GM18498 (cell line): ENCODE measurements at regions not wholly inside any gene's neighbourhood (a gene's known extent, or its start where the extent isn't known, plus 50 kb on each side); places are given as distances from the start of the nearest gene placed in this dataset.
"Not testable (repeated sequence)": the region's sequence is repeated elsewhere in the genome, so short reads cannot be mapped to it uniquely, and the experiment has no call there.

Source experiments
- ATAC-seq: cut with Tn5 transposase; IDR thresholded peaks from one replicate; pipeline ENCODE4 v1.9.1; 2021; ENCODE audit warnings: mild to moderate bottlenecking, moderate library complexity; ENCODE audit not compliant: unreplicated experiment

DNA sequence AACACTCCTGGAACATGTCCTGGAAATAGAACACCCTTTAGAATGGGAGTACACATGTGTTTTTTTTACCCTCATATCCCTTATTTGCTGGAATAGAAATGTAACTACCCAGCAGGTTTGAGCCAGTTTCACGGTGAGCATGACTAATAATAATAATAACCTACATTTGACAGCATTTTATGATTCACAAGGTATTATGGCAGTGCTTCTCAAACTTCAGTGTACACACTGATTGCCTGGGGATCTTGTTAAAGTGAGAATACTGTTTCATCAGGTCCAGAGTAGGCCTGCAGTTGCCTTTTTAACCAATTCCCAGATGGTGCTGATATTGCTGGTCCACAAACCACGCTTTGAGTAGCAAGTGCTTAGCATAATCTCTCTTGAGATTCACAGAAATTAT is 63.9 kb downstream of the NFKBIZ start:
- no peak for ATAC-seq

- ATAC-seq: not testable (repeated sequence)
Measured at GRCh38 chr3:101917761-101918160, 68.4 kb downstream of the NFKBIZ start.

GRCh38 chr3:101922151-101922725 is 72.9 kb downstream of the NFKBIZ start:
- not testable (repeated sequence) for ATAC-seq

DNA sequence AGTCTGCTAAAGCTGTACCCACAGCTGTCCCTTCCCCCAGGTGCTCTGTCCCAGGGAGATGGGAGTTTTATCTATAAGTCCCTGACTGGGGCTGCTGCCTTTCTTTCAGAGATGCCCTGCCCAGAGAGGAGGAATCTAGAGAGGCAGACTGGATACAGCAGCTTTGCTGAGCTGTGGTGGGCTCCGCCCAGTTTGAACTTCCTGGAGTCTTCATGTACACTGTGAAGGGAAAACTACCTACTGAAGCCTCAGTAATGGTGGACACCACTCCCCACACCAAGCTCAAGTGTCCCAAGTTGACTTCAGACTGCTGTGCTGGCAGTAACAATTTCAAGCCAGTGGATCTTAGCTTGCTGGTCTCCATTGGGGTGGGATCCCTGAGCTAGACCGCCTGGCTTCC is 75.3 kb downstream of the NFKBIZ start:
- ATAC-seq: not testable (repeated sequence)

DNA sequence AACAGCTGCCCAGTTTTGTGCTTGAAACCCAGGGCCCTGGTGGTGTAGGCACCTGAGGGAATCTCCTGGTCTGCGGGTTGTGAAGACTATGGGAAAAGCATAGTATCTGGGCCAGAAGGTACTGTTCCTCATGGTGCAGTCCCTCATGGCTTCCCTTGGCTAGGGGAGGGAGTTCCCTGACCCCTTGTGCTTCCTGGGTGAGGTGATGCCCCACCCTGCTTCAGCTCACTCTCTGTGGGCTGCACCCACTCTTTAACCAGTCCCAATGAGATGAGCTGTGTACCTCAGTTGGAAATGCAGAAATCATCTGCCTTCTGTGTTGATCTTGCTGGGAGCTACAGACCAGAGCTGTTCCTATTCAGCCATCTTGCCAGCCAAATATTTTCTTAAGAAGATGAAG is 75.8 kb downstream of the NFKBIZ start:
- ATAC-seq: not testable (repeated sequence)

GRCh38 chr3:101925564-101925963 is 76.2 kb downstream of the NFKBIZ start:
- no peak for ATAC-seq

DNA sequence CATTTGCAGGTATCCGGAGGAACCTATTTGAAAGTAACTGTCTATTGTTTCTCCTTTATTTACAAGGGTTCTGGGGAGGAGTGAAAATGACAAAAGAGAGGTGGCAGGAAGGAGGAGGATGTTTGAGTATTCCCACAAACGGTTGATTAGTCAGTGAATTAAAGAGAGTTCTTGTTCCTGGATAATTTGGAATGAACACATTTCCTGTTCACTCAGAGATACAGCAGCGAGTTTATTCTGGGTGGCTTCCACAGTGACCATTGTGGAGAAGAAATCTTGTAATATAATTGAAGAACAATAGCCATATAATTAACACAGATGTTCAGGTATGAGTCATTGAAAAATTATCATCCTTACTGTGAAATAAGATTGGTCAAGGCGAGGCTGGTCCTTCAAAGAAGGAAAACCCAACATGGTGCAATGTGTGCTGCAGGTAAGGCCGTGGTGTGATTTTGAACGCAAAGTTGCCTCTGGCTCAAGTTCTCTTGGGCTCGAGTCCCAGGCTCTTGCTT is 77.3 kb downstream of the NFKBIZ start:
- no peak for ATAC-seq

DNA sequence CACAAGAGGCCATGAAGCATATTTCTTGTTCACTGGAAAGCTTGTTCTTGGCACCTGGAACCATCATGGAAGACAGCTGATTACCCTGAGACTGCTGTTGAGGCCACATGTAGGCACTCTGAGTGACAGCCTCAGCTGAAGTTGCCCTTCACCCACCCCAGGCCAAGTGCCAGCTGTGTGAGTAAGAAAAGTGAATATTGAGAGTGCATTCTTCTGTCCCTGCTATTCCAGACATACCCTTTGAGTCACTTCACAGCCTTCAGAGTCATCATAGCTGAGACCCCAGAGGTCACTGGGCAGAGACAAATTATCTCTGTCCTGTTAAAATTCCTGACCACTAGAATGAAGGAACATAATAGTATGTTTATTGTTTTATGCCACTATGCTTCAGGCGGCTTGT is 79.6 kb downstream of the NFKBIZ start:
- no peak for ATAC-seq

DNA sequence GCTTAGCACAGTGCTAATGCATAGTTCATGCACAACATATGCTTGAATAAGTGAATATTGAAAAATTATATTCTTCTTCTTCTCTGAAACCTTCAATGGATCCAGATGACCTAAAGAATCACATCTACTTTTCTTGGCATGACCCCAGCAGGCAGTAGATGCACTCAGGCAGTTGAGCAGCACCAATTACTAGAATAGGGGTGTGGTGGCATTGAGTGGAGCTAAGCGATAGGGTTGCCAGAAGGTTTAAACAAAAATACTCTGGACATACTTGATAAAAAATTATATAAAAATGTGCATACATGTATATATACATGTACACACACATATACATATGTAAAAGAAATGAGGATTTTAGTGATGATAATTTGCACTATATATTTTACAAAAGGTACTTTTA is 81.8 kb downstream of the NFKBIZ start:
- no peak for ATAC-seq

GRCh38 chr3:101932326-101933068 is 83.2 kb downstream of the NFKBIZ start:
- ATAC-seq: no peak

GRCh38 chr3:101936419-101937356 is 87.4 kb downstream of the NFKBIZ start:
- peak; percentile 88 for ATAC-seq

DNA sequence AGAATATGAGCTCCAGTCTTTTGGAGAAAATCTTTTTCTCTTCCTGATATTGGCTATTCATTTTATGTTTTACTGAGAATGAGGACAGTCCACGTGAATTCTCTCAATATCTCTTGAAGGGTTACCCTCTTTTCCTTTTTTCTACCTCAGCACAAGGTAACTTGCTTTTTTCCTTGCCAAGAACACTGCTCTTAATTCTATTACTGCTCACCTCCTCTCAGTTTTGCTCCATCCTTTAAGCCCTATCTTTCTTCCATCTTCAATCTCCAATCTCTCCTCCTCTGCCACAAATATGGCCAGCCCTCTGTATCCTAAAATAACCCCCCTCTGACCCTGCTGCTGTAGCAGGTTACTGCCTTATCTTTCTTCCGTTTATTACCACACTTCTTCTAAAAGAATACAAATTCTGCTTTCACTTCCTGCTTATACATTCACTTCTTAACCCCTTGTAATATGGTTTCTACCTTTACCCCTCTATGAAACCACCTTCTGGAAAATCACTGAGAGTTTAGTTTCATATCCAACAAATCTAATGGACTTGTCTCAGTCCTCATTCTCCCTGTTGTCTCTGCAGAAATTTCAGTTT is 89.0 kb downstream of the NFKBIZ start:
- ATAC-seq: peak; percentile 51

GRCh38 chr3:101939361-101940049 is 90.2 kb downstream of the NFKBIZ start:
- no peak for ATAC-seq

DNA sequence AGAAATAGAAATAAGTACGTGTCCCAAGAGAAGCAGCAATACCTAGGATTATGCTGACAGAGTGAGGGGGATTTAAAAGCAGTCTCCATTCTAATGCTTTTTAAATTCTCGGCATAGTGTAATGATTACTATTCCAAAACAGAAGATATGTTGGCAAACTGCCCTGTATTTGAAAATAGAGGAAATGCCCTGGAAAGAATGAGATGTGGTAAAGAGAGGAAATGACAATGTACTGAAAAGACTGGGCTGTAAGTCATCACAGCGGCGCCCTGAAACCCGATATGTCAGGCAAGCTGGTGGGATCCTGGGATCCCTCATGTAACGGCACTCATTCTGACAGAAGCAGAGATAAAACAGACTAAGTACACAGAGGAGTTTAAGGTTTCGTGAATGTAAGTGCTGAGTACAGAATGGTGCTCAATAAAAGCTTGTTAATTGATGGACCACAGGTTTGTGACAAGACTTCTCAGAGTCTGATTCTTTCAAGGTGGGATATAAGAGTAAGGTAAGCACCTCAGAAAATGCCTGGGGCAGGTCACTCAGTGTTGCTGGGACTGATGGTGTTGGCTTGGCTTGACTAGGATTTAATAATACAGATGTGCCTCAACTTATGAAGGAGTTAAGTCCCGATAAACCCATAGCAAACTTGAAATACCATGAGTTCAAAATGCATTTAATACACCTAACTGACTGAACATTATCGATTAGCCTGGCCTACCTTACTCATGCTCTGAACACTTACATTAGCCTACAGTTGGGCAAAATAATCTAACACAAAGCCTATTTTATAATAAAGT is 91.4 kb downstream of the NFKBIZ start:
- no peak for ATAC-seq

- ATAC-seq: no peak
Measured at GRCh38 chr3:101941318-101942040, 92.2 kb downstream of the NFKBIZ start.

- no peak for ATAC-seq
Measured at GRCh38 chr3:101942356-101942755, 93.0 kb downstream of the NFKBIZ start.

DNA sequence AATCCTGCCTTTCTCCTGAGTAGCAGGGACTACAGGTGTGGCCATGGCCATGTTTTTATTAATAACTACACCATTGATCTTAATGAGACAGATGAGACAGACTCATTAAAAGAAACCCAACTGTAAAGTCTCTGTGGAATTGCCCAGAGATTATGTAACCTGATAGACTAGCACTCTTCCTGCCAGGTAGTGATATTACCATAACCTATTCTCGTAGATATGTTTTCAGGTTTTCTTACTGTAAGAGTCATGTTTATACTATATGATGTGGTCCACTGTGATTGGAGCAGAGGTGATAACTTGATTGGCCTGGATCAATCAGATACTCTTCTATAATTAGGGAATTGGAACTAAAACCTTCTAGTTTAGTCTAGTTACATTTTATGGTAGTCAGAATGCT is 93.7 kb downstream of the NFKBIZ start:
- no peak for ATAC-seq

GRCh38 chr3:101944308-101944707 is 95.0 kb downstream of the NFKBIZ start:
- ATAC-seq: no peak

DNA sequence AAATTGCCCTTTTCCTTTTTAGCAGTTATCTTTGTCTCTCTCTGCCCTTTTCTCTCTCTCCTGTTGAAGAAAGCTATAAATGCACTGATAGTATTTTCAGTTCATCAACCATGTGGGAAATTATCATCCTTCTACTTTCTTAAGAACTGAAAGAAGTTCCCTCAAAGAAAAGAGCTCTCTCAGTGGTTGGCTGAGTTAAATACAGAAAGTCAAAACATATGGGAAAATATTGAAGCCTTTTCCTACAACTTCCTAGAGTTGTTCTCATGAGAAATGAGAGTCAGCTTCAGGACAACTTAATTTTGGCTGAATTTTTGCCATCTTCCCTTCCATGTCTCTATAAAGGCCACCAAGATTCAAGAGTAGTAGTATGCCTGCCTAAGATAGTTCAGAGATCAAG is 96.7 kb downstream of the NFKBIZ start:
- ATAC-seq: no peak
